ENCODE measurements at regions not wholly inside any gene's neighbourhood (a gene's known extent, or its start where the extent isn't known, plus 50 kb on each side); places are given as distances from the start of the nearest gene placed in this dataset.

GRCh38 chr10:117784776-117785175 is 242.2 kb downstream of the EMX2 start:
- Histone ChIP-seq H3K4me3 (IDR thresholded peaks at IDR 0.05; ENCODE audit: insufficient read depth, low read depth, low read length) (no peak overlapping the region), H2AFZ (ENCODE audit: low read depth) (no peak overlapping the region), H3K27me3 (ENCODE audit: insufficient read depth, low read depth) (no peaks in the 10 kb centered on the region), H3K79me2 (ENCODE audit: insufficient read depth, low read depth) (no peaks in the 10 kb centered on the region), H3K36me3 (ENCODE audit: insufficient read depth) (no peaks in the 10 kb centered on the region), H3K9ac (no peak overlapping the region), H3K4me2 (no peak overlapping the region), H4K20me1 (ENCODE audit: insufficient read depth) (no peaks in the 10 kb centered on the region), H3K4me1 (ENCODE audit: low read depth, poor library complexity, severe bottlenecking) (no peaks in the 10 kb centered on the region), H3K27ac (no peak overlapping the region)
- TF ChIP-seq CTCF (conservative IDR thresholded peaks at IDR 0.05; ENCODE audit: low read depth, low read length) = no peak

- Histone ChIP-seq H3K27me3 (ENCODE audit: insufficient read depth, low read depth) (no peaks in the 10 kb centered on the region), H3K4me2 (no peak overlapping the region)
Measured at GRCh38 chr10:117788911-117789310, 246.4 kb downstream of the EMX2 start.

GRCh38 chr10:117790179-117790578 is 247.6 kb downstream of the EMX2 start:
- no peak overlapping the region for H3K27ac ChIP-seq
- no peaks in the 10 kb centered on the region for H3K27me3 ChIP-seq (ENCODE audit: insufficient read depth, low read depth)
- H3K4me1 ChIP-seq (ENCODE audit: low read depth, poor library complexity, severe bottlenecking) = no peaks in the 10 kb centered on the region
- H3K79me2 ChIP-seq (ENCODE audit: insufficient read depth, low read depth) = no peaks in the 10 kb centered on the region
- H3K4me2 ChIP-seq = no peak overlapping the region
- no peaks in the 10 kb centered on the region for H3K36me3 ChIP-seq (ENCODE audit: insufficient read depth)
- H3K4me3 ChIP-seq (IDR thresholded peaks at IDR 0.05; ENCODE audit: insufficient read depth, low read depth, low read length) = no peak overlapping the region
- TF ChIP-seq CTCF (conservative IDR thresholded peaks at IDR 0.05; ENCODE audit: low read depth, low read length) = no peak
- H2AFZ ChIP-seq (ENCODE audit: low read depth) = no peak overlapping the region
- no peaks in the 10 kb centered on the region for H4K20me1 ChIP-seq (ENCODE audit: insufficient read depth)
- H3K9ac ChIP-seq = no peak overlapping the region

More at GRCh38 chr10:117788911-117789310, 246.4 kb downstream of the EMX2 start:
- Histone ChIP-seq H4K20me1 (ENCODE audit: insufficient read depth) (no peaks in the 10 kb centered on the region), H2AFZ (ENCODE audit: low read depth) (no peak overlapping the region), H3K27ac (no peak overlapping the region), H3K79me2 (ENCODE audit: insufficient read depth, low read depth) (no peaks in the 10 kb centered on the region), H3K4me1 (ENCODE audit: low read depth, poor library complexity, severe bottlenecking) (no peaks in the 10 kb centered on the region), H3K4me3 (IDR thresholded peaks at IDR 0.05; ENCODE audit: insufficient read depth, low read depth, low read length) (no peak overlapping the region), H3K9ac (no peak overlapping the region), H3K36me3 (ENCODE audit: insufficient read depth) (no peaks in the 10 kb centered on the region)
- no peak for TF ChIP-seq CTCF (conservative IDR thresholded peaks at IDR 0.05; ENCODE audit: low read depth, low read length)

- Histone ChIP-seq H3K9ac (no peak overlapping the region), H4K20me1 (ENCODE audit: insufficient read depth) (no peaks in the 10 kb centered on the region), H3K27ac (no peak overlapping the region), H3K4me3 (IDR thresholded peaks at IDR 0.05; ENCODE audit: insufficient read depth, low read depth, low read length) (no peak overlapping the region), H3K4me1 (ENCODE audit: low read depth, poor library complexity, severe bottlenecking) (no peaks in the 10 kb centered on the region), H2AFZ (ENCODE audit: low read depth) (no peak overlapping the region), H3K4me2 (no peak overlapping the region), H3K79me2 (ENCODE audit: insufficient read depth, low read depth) (no peaks in the 10 kb centered on the region), H3K36me3 (ENCODE audit: insufficient read depth) (no peaks in the 10 kb centered on the region), H3K27me3 (ENCODE audit: insufficient read depth, low read depth) (no peaks in the 10 kb centered on the region)
- no peak for TF ChIP-seq CTCF (conservative IDR thresholded peaks at IDR 0.05; ENCODE audit: low read depth, low read length)
Measured at GRCh38 chr10:117790621-117791020, 248.1 kb downstream of the EMX2 start.

Data from KMS-11 (cell line).